DOHH2 (cell line): ENCODE measurements at regions not wholly inside any gene's neighbourhood (a gene's known extent, or its start where the extent isn't known, plus 50 kb on each side); places are given as distances from the start of the nearest gene placed in this dataset.

Experiments used
- EZH2phosphoT487 ChIP-seq: fragments of 200-600 bp; sonication (generic); IDR thresholded peaks from 2 replicates; pipeline ENCODE4 v1.6.1; 2017; ENCODE audit warnings: borderline replicate concordance, mild to moderate bottlenecking, antibody characterized with exemption, low read length, moderate library complexity, mixed read lengths
- TF ChIP-seq, protein P1 (sequence below): fragments of 200-600 bp; sonication (generic); IDR thresholded peaks from one replicate; pipeline ENCODE4 v1.5.1; 2014; ENCODE audit warnings: antibody characterized with exemption, mild to moderate bottlenecking, low read depth, low read length; ENCODE audit not compliant: poor library complexity, severe bottlenecking

DNA sequence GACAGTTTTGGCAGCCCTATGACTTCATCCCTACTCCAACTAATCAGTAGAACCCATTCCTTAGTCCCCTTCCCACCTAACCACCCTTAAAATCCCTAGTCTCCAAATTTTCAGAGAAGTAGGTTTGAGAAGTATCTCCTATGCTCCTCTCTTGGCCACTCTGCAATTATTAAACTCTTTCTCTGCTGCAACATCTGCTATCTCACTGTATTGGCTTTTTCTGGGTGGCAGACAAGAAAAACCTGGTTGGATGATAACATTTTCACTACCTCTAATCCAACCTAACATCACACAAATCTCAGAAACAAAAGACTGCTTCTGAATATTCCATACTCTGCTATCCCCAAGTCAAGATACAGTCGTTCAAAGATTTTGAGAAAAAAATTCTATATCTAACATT lies 542.4 kb upstream of the SOX9 start:
- TF ChIP-seq, protein P1, sequence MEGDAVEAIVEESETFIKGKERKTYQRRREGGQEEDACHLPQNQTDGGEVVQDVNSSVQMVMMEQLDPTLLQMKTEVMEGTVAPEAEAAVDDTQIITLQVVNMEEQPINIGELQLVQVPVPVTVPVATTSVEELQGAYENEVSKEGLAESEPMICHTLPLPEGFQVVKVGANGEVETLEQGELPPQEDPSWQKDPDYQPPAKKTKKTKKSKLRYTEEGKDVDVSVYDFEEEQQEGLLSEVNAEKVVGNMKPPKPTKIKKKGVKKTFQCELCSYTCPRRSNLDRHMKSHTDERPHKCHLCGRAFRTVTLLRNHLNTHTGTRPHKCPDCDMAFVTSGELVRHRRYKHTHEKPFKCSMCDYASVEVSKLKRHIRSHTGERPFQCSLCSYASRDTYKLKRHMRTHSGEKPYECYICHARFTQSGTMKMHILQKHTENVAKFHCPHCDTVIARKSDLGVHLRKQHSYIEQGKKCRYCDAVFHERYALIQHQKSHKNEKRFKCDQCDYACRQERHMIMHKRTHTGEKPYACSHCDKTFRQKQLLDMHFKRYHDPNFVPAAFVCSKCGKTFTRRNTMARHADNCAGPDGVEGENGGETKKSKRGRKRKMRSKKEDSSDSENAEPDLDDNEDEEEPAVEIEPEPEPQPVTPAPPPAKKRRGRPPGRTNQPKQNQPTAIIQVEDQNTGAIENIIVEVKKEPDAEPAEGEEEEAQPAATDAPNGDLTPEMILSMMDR, result no peak
- TF ChIP-seq EZH2phosphoT487, result no peak
